Right renal cortex interstitium (tissue), 3 donors: ENCODE measurements at regions not wholly inside any gene's neighbourhood (a gene's known extent, or its start where the extent isn't known, plus 50 kb on each side); places are given as distances from the start of the nearest gene placed in this dataset.

Source experiments
- DNase-seq, 3 donors: peaks; one replicate each; pipeline ENCODE4 v3.0.0-alpha.2; 2013; ENCODE audit warnings: low read depth in 3 of 3, low spot score in 2 of 3

- no peak for DNase-seq
Observed at GRCh38 chr1:58380345-58380744, 166.2 kb downstream of the OMA1 start.

- DNase-seq, result no peak
Observed at GRCh38 chr1:58367217-58367616, 179.3 kb downstream of the OMA1 start.

- DNase-seq, result no peak
Observed at GRCh38 chr1:58365328-58365727, 181.2 kb downstream of the OMA1 start.

GRCh38 chr1:58363585-58363984 is 182.9 kb downstream of the OMA1 start:
- peak in 1 of 3 donors; percentile 4 for DNase-seq

GRCh38 chr1:58361134-58361533 is 185.4 kb downstream of the OMA1 start:
- no peak for DNase-seq

GRCh38 chr1:58358346-58358745 is 188.2 kb downstream of the OMA1 start:
- DNase-seq, result no peak

GRCh38 chr1:58356402-58356801 is 190.1 kb downstream of the OMA1 start:
- DNase-seq, result no peak

- DNase-seq, result no peak
Observed at GRCh38 chr1:58353168-58353567, 193.4 kb downstream of the OMA1 start.

- DNase-seq, result no peak
Observed at GRCh38 chr1:58352476-58353092, 193.9 kb downstream of the OMA1 start.

- no peak for DNase-seq
Observed at GRCh38 chr1:58346036-58346355, 200.5 kb downstream of the OMA1 start.

GRCh38 chr1:58345215-58346035 is 201.1 kb downstream of the OMA1 start:
- no peak for DNase-seq

GRCh38 chr1:58340185-58340584 is 206.3 kb downstream of the OMA1 start:
- DNase-seq, result no peak

- DNase-seq, result no peak
Observed at GRCh38 chr1:58338081-58338480, 208.4 kb downstream of the OMA1 start.

- no peak for DNase-seq
Observed at GRCh38 chr1:58333511-58333910, 213.0 kb downstream of the OMA1 start.

GRCh38 chr1:58331156-58331555 is 215.4 kb downstream of the OMA1 start:
- DNase-seq, result no peak

GRCh38 chr1:58325866-58326265 is 220.7 kb downstream of the OMA1 start:
- no peak for DNase-seq

GRCh38 chr1:58324558-58324957 is 222.0 kb downstream of the OMA1 start:
- no peak for DNase-seq

- no peak for DNase-seq
Observed at GRCh38 chr1:58318157-58319005, 228.1 kb downstream of the OMA1 start.

- no peak for DNase-seq
Observed at GRCh38 chr1:58317694-58318093, 228.8 kb downstream of the OMA1 start.

GRCh38 chr1:58317086-58317485 is 229.4 kb downstream of the OMA1 start:
- no peak for DNase-seq

- no peak for DNase-seq
Observed at GRCh38 chr1:58316141-58316540, 230.4 kb downstream of the OMA1 start.
